ENCODE measurements at regions not wholly inside any gene's neighbourhood (a gene's known extent, or its start where the extent isn't known, plus 50 kb on each side); places are given as distances from the start of the nearest gene placed in this dataset.

GRCh38 chr17:6186998-6187397 lies 116.8 kb downstream of the WSCD1 start:
- no peak for FAIRE-seq
- no peak for ATAC-seq
- no peaks in the 10 kb centered on the region; a peak in 1 of 4 replicates for H3K27me3 ChIP-seq (replicated peaks in 1 of 2; ENCODE audit: control insufficient read depth in 2 of 2, insufficient read depth in 2 of 2, low read length in 1 of 2)
- H3K4me2 ChIP-seq (ENCODE audit: control insufficient read depth, insufficient read depth), result no peak overlapping the region
- ChIA-PET CTCF (no interaction called here), POLR2A (no interaction called here), SMC1A (ENCODE audit: uncharacterized antibody, unreplicated experiment) (no interaction called here), RAD21 (ENCODE audit: unreplicated experiment) (no interaction called here)
- H3K9ac ChIP-seq (ENCODE audit: control insufficient read depth, insufficient read depth, low read length), result no peak overlapping the region
- BruUV-seq (replicated peaks), result no TSS peak
- H3K36me3 ChIP-seq (ENCODE audit: control insufficient read depth in 2 of 2, insufficient read depth in 2 of 2, low read length in 1 of 2), result no peaks in the 10 kb centered on the region
- no peak overlapping the region for H3K4me3 ChIP-seq
- H3K27ac ChIP-seq (ENCODE audit: control insufficient read depth, insufficient read depth), result no peak overlapping the region
- H3K9me3 ChIP-seq (replicated peaks; ENCODE audit: control insufficient read depth, insufficient read depth, low read length), result no peaks in the 10 kb centered on the region; the same call in 2 of the 3 replicates
- no peak overlapping the region for H2AFZ ChIP-seq (ENCODE audit: control insufficient read depth, low read depth, low read length)
- intact Hi-C loops (cut with micrococcal nuclease; ENCODE audit: unreplicated experiment) (no loop called here), in situ Hi-C loops (cut with MboI) (no loop called here)
- no peaks in the 10 kb centered on the region for H4K20me1 ChIP-seq (ENCODE audit: control insufficient read depth, insufficient read depth)
- no peaks in the 10 kb centered on the region for H3K4me1 ChIP-seq (ENCODE audit: control insufficient read depth, insufficient read depth, low read length)
- TF ChIP-seq, protein P1, sequence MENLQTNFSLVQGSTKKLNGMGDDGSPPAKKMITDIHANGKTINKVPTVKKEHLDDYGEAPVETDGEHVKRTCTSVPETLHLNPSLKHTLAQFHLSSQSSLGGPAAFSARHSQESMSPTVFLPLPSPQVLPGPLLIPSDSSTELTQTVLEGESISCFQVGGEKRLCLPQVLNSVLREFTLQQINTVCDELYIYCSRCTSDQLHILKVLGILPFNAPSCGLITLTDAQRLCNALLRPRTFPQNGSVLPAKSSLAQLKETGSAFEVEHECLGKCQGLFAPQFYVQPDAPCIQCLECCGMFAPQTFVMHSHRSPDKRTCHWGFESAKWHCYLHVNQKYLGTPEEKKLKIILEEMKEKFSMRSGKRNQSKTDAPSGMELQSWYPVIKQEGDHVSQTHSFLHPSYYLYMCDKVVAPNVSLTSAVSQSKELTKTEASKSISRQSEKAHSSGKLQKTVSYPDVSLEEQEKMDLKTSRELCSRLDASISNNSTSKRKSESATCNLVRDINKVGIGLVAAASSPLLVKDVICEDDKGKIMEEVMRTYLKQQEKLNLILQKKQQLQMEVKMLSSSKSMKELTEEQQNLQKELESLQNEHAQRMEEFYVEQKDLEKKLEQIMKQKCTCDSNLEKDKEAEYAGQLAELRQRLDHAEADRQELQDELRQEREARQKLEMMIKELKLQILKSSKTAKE (IDR thresholded peaks at IDR 0.05; ENCODE audit: low read depth, poor library complexity, severe bottlenecking), result no peak
- no peak for TF ChIP-seq PBX3 (IDR thresholded peaks at IDR 0.05; ENCODE audit: insufficient replicate concordance, low read depth, low read length)
- no peak for TF ChIP-seq FOXM1 (IDR thresholded peaks at IDR 0.05; ENCODE audit: low read depth, low read length)
- no peak for TF ChIP-seq BMI1 (IDR thresholded peaks at IDR 0.05; ENCODE audit: borderline replicate concordance)
- no peak for TF ChIP-seq PAX8 (IDR thresholded peaks at IDR 0.05)
- TF ChIP-seq, protein P2, sequence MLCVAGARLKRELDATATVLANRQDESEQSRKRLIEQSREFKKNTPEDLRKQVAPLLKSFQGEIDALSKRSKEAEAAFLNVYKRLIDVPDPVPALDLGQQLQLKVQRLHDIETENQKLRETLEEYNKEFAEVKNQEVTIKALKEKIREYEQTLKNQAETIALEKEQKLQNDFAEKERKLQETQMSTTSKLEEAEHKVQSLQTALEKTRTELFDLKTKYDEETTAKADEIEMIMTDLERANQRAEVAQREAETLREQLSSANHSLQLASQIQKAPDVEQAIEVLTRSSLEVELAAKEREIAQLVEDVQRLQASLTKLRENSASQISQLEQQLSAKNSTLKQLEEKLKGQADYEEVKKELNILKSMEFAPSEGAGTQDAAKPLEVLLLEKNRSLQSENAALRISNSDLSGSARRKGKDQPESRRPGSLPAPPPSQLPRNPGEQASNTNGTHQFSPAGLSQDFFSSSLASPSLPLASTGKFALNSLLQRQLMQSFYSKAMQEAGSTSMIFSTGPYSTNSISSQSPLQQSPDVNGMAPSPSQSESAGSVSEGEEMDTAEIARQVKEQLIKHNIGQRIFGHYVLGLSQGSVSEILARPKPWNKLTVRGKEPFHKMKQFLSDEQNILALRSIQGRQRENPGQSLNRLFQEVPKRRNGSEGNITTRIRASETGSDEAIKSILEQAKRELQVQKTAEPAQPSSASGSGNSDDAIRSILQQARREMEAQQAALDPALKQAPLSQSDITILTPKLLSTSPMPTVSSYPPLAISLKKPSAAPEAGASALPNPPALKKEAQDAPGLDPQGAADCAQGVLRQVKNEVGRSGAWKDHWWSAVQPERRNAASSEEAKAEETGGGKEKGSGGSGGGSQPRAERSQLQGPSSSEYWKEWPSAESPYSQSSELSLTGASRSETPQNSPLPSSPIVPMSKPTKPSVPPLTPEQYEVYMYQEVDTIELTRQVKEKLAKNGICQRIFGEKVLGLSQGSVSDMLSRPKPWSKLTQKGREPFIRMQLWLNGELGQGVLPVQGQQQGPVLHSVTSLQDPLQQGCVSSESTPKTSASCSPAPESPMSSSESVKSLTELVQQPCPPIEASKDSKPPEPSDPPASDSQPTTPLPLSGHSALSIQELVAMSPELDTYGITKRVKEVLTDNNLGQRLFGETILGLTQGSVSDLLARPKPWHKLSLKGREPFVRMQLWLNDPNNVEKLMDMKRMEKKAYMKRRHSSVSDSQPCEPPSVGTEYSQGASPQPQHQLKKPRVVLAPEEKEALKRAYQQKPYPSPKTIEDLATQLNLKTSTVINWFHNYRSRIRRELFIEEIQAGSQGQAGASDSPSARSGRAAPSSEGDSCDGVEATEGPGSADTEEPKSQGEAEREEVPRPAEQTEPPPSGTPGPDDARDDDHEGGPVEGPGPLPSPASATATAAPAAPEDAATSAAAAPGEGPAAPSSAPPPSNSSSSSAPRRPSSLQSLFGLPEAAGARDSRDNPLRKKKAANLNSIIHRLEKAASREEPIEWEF (IDR thresholded peaks at IDR 0.05; ENCODE audit: insufficient replicate concordance, low read depth, low read length), result no peak
- TF ChIP-seq, protein P3, sequence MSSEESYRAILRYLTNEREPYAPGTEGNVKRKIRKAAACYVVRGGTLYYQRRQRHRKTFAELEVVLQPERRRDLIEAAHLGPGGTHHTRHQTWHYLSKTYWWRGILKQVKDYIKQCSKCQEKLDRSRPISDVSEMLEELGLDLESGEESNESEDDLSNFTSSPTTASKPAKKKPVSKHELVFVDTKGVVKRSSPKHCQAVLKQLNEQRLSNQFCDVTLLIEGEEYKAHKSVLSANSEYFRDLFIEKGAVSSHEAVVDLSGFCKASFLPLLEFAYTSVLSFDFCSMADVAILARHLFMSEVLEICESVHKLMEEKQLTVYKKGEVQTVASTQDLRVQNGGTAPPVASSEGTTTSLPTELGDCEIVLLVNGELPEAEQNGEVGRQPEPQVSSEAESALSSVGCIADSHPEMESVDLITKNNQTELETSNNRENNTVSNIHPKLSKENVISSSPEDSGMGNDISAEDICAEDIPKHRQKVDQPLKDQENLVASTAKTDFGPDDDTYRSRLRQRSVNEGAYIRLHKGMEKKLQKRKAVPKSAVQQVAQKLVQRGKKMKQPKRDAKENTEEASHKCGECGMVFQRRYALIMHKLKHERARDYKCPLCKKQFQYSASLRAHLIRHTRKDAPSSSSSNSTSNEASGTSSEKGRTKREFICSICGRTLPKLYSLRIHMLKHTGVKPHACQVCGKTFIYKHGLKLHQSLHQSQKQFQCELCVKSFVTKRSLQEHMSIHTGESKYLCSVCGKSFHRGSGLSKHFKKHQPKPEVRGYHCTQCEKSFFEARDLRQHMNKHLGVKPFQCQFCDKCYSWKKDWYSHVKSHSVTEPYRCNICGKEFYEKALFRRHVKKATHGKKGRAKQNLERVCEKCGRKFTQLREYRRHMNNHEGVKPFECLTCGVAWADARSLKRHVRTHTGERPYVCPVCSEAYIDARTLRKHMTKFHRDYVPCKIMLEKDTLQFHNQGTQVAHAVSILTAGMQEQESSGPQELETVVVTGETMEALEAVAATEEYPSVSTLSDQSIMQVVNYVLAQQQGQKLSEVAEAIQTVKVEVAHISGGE (CRISPR knock-in tag; IDR thresholded peaks at IDR 0.05), result no peak
- no peak for TF ChIP-seq FOS (IDR thresholded peaks at IDR 0.05; ENCODE audit: borderline replicate concordance, extremely low read depth, insufficient read length)
- TF ChIP-seq ZNF217 (IDR thresholded peaks at IDR 0.05), result no peak
- no peak for TF ChIP-seq ASH2L (IDR thresholded peaks at IDR 0.05; ENCODE audit: borderline replicate concordance, low read depth)
- TF ChIP-seq SMAD5 (IDR thresholded peaks at IDR 0.05; ENCODE audit: low read depth), result no peak
- 0% methylated on average over 1 of the region's 1 CpG for WGBS (ENCODE audit: insufficient coverage, insufficient replicate concordance, low lambda C conversion rate, missing lambda C conversion rate)
- H3K79me2 ChIP-seq (ENCODE audit: control insufficient read depth, insufficient read depth, low read length), result no peaks in the 10 kb centered on the region
- DNase-seq (ENCODE audit: low read depth, low spot score), result no peak
